Erythroblast (primary cell): ENCODE measurements at regions not wholly inside any gene's neighbourhood (a gene's known extent, or its start where the extent isn't known, plus 50 kb on each side); places are given as distances from the start of the nearest gene placed in this dataset.

Source experiments
- GATA1 ChIP-seq: IDR thresholded peaks from 2 replicates; pipeline ENCODE4 v1.6.1; 2011; ENCODE audit warnings: low read depth, mild to moderate bottlenecking, control low read depth, low read length, moderate library complexity
- POLR2A ChIP-seq: IDR thresholded peaks from 2 replicates; pipeline ENCODE4 v1.6.1; 2011; ENCODE audit warnings: mild to moderate bottlenecking, low read length

DNA sequence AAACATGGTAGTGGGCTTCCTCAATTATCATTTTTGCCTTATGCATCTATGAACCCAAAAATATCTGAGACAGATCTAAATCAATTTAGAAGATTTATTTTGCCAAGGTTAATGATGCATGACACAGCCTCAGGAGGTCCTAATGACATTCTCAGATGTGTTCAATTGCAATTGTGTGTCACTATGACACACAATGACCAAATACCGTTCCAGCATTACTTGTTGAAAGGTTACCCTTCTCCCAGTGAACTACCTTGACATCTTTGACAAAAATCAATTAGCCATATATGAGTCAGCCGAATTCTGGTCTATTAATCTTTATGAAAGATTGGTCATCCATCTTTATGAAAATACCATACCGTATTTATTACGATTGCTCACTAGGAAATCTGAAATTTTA, 592.5 kb upstream of the GJE1 start:
- TF ChIP-seq POLR2A: no peak
- no peak for TF ChIP-seq GATA1
